GM19023 (cell line): ENCODE measurements at regions not wholly inside any gene's neighbourhood (a gene's known extent, or its start where the extent isn't known, plus 50 kb on each side); places are given as distances from the start of the nearest gene placed in this dataset.

Experiments
- ATAC-seq: cut with Tn5 transposase; IDR thresholded peaks from one replicate; pipeline ENCODE4 v1.9.1; 2021; ENCODE audit warnings: mild to moderate bottlenecking, moderate library complexity; ENCODE audit not compliant: unreplicated experiment

DNA sequence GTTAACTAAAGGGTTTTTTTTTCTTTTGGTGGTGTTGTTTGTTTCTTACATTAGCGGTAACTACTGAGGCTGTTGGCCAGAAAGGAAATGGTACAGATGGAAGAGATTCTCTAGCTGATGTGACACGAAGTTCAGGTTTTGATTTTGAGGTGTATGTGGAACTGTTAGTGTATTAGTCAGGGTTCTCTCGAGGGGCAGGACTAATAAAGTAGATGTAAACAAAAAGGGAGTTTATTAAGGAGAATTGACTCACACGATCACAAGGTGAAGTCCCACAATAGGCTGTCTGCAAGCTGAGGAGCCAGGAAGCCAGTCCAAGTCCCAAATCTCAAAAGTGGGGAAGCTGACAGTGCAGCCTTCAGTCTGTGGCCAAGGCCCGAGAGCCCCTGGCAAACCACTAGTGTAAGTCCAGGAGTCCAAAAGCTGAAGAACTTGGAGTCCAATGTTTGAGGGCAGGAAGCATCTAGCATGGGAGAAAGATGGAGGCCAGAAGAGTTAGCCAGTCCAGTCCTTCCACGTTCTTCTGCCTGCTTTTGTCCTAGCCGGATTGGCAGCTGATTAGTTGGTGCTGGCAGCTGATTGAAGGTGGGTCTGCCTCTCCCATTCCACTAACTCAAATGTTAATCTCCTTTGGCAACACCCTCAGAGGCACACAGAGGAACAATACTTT is 577.6 kb downstream of the EFNB2 start:
- no peak for ATAC-seq

DNA sequence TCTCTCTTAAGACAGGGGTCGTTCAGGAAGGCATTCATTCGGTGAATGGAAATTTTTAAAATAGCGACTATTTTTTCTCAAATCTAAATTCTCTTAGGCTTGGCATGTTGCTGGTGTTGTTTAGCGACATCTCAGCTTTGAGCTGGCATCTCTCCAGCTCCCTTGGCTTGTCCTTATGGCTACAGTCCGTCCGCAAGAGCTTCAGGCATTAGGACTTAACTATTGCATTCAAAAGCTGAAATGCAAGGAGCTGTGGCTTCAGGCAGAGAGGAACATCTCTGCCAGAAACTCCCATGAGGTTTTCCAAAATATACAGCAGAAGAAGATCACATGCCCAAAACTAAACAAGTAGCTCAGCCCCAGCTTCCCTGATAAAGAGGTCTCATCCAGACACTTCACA is 578.5 kb downstream of the EFNB2 start:
- ATAC-seq = no peak

DNA sequence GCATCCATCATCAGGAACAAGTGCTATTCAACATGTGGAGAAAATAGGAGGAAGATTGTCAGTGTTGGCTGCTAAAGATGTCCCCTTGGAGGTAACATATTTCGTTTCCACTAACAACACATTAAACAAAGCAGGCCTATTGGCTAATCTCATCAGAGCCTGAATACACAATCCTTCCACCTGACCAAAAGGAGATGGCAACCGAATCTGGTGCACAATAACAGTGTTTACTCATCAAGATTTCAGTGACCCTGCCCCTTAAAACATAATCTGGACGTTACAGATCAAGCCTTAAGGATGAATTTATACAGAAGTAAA is 582.5 kb downstream of the EFNB2 start:
- no peak for ATAC-seq

DNA sequence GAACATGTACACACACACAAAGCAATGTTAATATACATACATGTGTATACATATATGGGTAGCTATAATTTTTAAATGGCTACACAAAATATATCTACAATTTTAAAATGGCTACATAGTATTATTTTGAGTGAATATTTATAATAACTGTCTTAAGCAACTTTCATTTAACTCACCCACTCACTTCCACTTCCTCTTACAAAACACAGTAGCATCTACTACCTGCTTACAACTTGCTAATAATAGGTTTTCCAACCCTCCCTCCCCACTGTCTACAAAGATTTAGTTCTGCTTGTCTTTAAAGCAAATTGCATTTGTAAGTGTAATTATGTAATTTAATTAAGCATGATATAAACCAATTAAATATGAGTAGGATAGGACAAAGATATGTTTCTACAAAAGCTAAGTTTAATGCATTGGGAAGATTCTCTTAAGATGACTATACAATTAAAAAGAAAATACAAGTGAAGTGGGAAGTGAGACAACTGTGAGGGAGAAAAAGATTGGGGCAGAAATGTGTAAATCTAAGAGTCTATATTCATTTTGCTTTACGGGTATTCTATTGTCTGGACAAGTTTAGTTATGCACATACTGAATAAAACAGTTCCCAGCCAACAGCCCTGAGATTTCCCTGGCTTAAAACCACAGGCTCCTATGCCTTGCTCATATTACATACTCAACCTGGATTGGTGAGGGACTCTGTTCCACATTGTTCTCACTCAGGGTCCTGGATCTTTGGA is 583.1 kb downstream of the EFNB2 start:
- no peak for ATAC-seq

DNA sequence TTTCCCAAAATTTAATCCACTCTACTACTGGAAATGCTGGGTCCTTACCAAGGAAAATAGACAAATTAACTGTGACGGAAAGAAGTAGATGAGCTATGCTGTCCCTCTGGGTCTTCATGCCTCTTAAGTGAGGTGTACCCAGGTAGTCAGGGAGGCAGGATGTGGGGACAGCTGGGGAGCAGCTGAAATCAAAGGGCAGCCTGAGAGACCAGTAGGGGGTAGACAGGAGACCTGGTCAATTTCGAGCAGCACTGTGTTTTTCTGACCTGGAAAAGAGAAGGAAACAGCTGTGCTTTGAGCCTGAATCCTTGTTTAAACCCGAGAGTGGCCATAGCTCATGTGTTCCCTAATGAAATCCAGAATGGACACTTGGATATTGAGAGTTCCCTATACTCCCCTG is 587.3 kb downstream of the EFNB2 start:
- ATAC-seq = no peak

DNA sequence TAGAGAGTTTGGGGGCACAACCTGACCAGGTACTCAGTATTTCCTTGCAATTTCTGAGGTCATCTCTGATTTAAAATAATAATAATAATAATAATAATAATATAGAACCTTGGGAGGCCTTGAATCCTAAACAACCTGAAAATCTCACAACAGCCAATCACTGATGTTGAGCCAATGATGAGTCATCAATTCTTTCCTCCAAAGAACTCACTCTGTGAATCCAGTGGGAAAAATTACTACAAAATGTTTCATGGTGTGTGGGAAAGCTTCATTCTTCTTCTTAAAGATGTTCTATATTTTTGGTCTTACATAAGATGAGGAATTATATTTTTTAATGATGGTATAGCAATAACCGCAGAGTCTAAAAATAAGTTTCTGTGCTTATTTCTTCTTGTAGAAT is 594.6 kb downstream of the EFNB2 start:
- ATAC-seq = no peak

DNA sequence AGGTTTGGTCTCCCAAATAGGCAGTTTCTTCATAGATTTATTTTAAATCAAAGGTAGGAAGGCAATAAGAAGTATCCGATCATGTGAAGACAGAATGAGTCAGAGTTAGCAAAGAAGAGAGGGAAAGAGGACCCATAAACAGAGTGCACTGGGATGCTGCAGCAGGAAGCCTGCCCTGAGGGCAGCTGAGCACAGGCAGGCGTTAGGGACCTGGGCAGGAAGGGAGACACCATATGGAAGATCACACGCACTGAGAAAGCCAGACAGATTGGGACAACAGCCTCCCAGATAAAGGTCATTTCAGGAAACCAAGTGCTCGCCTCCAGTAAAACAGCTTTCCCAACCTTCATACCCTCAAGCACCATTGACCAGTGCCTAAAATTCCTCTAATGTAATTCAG is 598.0 kb downstream of the EFNB2 start:
- ATAC-seq = no peak

DNA sequence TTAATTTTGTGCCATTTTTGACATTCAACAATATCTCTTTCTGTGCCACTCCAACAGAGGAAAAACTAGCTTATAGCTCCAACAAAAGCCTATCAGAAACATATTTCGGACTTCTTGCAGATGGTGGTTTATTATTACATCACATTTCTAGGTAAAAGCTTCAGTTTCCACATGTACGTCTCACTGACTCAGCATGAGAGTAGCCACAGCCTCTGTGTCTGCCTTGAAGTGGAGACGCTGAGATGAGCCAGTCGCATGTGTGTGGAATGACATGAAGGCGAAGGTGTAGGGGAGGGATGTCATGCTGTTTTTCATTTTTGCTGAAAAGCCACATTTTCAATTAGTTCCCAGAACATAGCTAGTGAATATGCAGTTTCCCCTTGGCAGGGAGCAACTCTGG is 598.6 kb downstream of the EFNB2 start:
- no peak for ATAC-seq

DNA sequence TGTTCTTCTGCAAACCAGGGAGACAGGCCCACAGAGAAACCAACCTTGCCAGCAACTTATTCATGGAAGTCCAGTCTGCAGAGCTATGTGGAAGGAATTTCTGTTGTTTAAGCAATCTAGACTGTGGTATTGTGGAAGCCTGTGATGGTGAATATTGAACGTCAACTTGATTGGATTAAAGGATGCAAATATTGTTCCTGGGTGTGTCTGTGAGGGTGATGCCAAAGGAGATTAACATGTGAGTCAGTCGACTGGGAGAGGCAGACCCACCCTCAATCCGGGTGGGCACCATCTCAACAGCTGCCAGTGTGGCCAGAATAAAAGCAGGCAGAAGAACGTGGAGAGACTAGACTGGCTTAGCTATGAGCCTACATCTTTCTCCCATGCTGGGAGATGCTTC is 606.0 kb downstream of the EFNB2 start:
- ATAC-seq = no peak

DNA sequence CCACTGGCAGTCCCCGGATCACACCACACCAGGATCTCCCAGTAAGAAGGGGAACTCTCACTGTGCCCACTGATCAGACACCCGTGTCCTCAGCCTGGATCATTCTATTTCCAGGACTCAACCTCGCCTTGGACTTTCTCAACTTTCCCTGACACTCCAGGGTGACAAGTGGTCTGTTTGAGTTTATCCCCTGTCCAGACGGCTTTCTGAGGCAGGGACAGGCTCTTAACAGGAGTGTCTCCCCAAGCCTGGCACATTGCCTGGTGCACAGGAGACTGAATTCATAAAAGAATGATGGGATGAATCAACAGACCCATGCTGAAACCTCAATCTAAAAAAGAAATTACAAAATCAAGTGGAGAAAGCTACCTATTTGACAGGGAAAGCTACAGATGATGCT is 606.6 kb downstream of the EFNB2 start:
- no peak for ATAC-seq

DNA sequence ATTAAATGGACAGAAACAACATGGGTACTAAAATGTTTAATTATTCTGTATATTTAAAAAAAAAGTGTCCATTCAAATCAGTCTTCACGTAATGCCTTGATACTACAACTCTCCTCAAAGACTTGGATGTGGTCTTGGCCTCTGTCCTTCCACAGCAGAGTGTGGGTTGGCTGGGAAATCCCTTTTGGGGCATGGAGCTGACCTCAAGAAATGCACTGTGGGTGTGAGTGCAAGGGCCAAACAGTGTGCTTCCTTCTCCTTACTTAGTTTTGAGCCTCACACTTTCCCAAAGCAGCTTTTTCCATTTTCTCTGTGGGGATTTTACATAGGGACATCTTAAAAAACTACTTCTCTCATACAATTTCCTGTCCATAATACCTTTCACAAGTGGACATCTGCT is 607.4 kb downstream of the EFNB2 start:
- no peak for ATAC-seq

DNA sequence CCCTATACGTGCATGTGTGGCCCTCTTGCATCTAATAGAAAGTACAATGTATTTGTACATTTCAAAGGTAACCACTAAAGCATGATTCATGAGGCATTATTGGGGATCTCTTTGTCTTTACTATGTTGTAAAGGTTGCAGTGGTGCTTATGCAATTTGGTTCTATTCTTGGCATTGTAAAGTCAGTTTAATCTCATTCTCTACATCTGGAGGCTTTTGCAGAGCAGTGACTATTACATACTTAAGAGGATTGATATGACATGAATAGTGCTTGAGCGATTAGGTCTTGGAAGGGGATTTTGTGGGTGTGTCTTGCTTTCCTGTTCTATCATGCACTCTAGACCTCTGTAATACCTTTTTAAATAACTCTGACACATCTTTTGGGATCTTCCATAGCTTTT is 610.0 kb downstream of the EFNB2 start:
- ATAC-seq = no peak

DNA sequence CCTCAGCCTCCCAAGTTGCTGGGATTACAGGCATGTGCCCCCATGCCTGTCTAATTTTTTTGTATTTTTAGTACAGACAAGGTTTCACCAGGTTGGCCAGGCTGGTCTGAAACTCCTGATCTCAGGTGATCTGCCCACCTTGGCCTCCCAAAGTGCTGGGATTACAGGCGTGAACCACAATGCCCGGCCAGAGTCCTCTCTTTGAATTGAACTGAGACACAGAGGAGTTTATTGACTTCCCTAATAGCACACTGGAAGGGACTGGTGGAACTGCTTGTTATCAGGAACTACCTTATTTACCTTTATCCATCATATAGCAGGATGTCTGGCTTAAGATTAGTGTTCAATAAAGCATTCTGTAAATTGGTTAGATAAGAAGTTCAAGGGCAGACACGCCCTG is 613.8 kb downstream of the EFNB2 start:
- no peak for ATAC-seq

DNA sequence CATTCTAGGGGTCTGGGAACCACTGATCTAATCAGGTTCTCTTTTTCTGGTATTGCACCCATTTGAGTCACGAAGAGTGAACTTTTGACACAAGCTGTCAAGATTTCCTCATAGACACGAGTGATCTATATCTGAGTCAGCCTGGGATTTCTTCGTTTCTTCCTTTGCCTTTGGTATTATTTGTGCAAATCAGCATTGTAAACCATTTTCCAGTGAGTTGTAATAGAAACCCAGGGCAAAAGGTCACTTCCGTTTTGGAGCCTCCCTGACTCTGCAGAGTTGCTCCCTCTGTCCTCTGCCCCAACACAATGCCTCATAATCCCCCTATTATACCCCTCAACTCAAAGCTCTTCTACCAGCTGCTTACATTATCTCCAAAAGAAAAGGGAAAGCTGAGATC is 615.1 kb downstream of the EFNB2 start:
- no peak for ATAC-seq

DNA sequence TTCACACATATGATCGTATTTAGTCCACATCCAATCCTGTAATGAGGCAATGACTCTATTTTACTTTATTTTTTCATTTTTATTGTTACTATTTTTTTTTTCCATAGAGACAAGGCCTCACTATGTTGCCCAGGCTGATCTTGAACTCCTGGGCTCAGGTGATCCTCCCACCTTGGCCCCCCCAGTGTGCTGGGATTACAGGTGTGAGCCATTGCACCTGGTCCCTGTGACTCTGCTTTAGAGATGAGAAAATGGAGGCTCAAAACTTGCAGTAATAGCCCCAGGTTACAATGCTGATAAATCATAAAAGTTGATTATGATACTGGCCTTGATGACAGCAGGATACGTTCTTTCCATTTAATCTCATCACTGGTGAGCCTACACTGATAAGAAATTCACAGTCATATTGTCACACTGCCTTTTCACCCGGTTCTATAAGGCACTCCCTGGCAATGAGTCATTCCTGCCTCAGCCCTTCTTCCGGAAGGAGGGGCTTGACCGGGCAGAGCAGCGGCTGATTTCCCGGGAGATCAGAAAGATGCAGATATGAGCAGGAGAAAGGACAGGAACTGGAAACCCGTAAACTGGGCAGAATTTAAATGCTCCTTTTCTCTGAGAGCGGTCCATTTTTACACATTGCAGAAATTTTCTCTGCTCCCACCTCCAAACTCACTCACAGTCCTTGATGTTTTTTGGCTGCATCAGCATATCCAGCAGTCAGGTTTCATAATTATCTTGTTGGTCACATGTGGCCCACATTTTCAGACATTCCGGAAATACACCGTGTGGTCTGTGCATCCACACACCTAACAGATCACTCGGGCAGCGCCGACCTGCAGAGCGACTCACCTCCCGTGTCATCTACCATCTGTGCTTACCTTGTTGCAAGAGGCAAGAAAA is 616.4 kb downstream of the EFNB2 start:
- no peak for ATAC-seq

DNA sequence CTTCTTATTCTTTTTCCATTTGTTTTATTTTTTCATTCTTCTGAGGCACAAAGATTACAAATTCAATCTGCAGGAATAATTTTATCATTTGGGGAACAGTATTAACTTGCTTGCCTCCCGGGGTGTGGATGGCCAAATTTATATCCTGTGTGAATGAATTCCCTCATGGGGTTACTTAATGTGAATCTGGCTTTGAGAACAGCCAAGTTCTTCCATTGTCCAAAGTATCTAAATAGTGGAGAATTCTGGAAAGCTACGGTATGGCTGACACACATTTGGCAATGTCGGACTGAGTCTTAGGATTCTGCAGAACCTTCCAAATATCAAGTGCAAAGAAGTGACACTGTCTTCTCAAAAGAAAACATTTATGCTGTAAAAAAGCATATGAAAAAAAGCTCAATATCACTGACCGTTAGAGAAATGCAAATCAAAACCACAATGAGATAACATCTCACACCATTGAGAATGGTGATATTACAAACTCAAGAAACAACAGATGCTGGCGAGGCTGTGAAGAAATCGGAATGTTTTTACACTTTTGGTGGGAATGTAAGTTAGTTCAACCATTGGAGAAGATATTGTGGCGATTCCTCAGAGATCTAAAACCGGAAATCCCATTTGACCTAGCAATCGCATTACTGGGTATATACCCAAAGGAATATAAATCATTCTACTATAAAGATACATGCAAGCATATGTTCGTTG is 620.2 kb downstream of the EFNB2 start:
- no peak for ATAC-seq

DNA sequence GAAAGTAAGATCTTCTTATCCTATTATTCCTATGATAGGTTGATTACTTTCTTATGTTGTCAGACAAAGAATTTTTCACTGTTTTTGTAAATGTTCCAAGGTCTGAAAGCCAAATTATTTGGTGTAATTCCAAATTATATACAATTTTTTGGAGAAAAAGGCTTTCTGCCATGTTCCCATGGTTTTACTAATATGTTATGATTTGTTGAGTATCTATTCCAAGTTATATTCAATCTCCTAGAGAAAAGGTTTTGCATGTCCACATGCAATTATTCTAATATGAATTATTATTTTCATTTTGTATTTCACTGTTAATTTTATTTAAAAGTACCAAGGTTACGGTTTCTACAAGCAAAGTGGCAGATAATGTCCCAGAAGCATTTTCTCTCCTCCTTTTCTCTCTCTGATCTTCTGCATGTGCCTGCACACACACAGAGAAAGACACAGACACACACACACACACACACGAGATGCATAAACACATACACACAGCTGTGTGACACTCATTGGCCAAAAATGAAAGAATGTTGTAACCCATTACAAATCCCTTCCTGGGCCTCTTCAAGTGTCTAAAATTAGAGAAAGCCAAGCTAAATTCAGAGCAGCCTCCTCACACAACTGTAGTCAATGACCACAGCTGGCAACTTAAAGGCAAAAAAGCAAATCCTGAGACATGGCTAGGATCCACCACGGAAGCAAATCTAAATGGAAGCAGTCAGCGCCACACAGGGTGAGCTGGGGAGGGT is 621.0 kb downstream of the EFNB2 start:
- ATAC-seq = no peak

DNA sequence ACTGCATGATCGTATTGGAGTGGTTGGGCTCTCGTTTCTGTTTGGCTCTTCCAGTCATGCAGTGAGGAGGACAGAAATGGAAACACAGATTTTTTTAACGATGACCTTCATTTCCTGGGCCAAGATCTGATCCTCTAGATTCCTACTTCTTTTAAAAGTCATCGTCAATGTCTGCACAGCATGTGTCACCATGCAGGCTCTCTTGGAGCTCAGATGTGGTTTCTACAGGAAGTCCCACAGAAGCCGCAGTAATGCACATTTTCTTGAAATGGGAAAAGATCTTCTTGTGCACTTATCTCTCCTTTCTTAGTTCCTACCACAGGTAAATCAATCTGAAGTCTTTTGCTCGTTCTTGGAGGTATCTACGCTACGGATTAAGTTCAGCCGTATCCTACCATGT is 626.9 kb downstream of the EFNB2 start:
- ATAC-seq = no peak

DNA sequence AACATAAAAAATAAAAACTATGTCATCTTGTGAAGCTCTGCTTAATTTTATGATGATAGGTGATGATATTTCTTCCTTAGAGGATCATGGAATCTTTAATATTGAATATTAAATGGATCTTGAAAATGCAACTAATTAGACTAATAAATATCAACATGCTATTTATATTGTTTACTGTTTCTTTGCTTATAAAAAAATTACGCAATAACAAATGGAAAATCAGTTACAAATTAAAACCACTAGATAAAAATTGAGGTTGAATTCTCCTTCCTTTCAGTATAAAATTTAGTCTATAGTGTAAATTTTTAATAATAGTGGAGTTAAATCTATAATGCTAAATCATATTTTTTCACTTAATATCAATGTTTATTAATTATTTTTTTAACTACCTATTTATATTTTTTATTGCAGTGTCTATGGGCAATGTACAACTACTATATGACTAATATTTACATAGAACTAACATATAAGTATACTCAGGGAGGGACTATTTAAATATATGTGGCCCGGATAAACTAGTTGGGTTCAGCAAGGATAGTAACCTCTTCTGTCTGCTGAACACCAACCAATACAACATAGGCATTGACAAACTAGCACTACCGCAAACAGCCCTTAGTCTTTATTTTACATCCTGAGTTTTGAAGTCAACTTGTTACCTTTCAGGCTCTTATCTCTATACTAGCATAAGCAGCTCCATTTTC is 628.0 kb downstream of the EFNB2 start:
- ATAC-seq = no peak

DNA sequence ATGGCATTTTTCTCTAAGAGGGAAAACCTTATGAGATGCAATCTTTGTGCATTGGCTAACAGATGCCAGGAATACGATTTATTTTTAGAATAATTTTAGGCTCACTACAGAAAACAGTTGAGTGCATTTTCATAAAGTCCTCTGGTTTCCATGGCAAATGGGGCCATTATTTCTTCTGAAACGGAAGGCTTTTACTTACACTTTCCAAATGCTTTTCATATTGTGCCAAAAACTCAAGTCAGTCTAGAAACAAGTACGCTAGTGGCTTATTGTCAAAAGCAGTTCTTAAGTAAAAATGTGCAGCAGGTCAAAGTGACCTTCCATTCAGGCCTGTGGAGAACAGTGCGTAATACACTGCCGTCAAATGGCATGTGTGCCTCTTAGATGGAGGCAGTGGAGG is 628.7 kb downstream of the EFNB2 start:
- ATAC-seq = no peak
